K562 (cell line): ENCODE measurements at regions not wholly inside any gene's neighbourhood (a gene's known extent, or its start where the extent isn't known, plus 50 kb on each side); places are given as distances from the start of the nearest gene placed in this dataset.

Experiments
- NBN ChIP-seq: fragments of 450-650 bp; IDR thresholded peaks from 2 replicates; pipeline ENCODE4 v1.6.1; 2016; ENCODE audit warnings: low read depth, mild to moderate bottlenecking
- SLC30A9 ChIP-seq: fragments of 250-450 bp; sonication (Bioruptor Pico); IDR thresholded peaks from 2 replicates; pipeline ENCODE4 v1.8.0; 2022; ENCODE audit warnings: mild to moderate bottlenecking, moderate library complexity
- TF ChIP-seq, protein P1 (sequence below), 2 experiments: fragments of 450-650 bp in 1 of 2; sonication (generic) in 1 of 2; formaldehyde crosslinking in 1 of 2; IDR thresholded peaks; 2 replicates each; pipeline versions ENCODE4 v1.7.1 to v1.9.0; 2016 to 2022; ENCODE audit warnings: inconsistent platforms in 1 of 2, mild to moderate bottlenecking in 1 of 2, missing genetic modification reagents in 1 of 2

DNA sequence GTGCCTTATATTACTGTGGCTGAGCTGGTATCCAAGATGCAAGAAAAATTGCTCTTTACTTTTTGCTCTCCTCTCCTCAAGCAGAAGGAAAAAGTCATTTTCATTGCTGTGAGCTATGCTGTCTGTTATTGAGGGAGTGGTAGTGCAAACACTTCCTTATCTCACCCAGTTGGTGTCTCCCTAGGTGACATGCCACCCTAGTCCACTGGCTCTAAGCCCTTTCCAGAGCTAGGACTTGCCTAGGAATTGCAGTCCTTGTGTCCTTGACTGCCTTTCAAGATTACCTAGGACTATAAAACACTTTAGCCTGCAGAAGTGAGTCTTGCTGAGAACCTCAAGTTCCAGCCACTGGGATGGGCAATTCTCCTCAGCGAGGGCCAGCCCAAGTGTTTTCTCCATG lies 458.3 kb downstream of the MRPL39 start (continued):
- TF ChIP-seq, protein P1, sequence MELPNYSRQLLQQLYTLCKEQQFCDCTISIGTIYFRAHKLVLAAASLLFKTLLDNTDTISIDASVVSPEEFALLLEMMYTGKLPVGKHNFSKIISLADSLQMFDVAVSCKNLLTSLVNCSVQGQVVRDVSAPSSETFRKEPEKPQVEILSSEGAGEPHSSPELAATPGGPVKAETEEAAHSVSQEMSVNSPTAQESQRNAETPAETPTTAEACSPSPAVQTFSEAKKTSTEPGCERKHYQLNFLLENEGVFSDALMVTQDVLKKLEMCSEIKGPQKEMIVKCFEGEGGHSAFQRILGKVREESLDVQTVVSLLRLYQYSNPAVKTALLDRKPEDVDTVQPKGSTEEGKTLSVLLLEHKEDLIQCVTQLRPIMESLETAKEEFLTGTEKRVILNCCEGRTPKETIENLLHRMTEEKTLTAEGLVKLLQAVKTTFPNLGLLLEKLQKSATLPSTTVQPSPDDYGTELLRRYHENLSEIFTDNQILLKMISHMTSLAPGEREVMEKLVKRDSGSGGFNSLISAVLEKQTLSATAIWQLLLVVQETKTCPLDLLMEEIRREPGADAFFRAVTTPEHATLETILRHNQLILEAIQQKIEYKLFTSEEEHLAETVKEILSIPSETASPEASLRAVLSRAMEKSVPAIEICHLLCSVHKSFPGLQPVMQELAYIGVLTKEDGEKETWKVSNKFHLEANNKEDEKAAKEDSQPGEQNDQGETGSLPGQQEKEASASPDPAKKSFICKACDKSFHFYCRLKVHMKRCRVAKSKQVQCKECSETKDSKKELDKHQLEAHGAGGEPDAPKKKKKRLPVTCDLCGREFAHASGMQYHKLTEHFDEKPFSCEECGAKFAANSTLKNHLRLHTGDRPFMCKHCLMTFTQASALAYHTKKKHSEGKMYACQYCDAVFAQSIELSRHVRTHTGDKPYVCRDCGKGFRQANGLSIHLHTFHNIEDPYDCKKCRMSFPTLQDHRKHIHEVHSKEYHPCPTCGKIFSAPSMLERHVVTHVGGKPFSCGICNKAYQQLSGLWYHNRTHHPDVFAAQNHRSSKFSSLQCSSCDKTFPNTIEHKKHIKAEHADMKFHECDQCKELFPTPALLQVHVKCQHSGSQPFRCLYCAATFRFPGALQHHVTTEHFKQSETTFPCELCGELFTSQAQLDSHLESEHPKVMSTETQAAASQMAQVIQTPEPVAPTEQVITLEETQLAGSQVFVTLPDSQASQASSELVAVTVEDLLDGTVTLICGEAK (IDR thresholded peaks at IDR 0.05), result no peak
- TF ChIP-seq, protein P1 (CRISPR knock-in tag; IDR thresholded peaks at IDR 0.05), result no peak
- no peak for TF ChIP-seq SLC30A9 (CRISPR knock-in tag)
- TF ChIP-seq NBN, result no peak
